ENCODE measurements at regions not wholly inside any gene's neighbourhood (a gene's known extent, or its start where the extent isn't known, plus 50 kb on each side); places are given as distances from the start of the nearest gene placed in this dataset.
"Not testable (repeated sequence)": the region's sequence is repeated elsewhere in the genome, so short reads cannot be mapped to it uniquely, and the experiment has no call there.

DNA sequence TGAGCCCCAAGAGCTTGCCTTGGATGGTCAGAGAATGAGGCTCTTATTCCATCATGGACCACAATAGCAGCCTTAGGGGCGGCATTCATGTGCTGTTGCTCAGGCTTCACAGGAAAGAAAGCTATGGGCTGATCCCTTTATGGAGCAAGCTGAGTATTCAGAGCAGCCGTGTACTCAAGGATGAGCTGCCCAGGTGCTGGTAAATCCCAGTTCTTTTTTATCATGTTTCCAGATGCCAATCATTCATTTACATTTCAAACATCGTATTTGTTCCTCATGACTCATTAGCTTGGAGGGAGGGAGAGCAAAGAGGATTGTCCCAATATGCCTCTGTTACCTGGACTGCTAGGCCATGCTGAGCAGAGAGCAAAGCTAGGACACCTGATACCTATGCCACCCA is 475.7 kb downstream of the SHISA9 start:
- DNase-seq (ENCODE audit: low read depth): no peak

DNA sequence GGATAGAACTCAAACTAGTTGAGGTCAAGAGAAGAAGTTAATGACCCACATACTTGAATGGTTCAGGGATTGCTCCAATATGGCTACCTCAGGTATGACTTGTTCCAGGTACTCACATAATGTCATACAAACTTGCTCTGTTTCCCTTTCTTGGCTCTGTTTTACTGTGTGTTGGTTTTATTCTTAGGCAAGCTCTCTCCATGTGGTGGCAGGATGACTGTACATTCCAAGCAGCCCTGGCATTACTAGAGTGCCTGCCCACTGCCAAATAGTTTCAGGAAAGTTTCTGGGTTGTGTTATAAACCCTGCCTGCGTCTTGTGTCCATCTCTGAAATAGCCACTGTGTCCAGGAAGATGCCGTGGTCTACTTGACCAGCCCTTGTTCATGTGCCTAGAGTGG is 476.8 kb downstream of the SHISA9 start:
- DNase-seq (ENCODE audit: low read depth): no peak
- in situ Hi-C loops (cut with HindIII; ENCODE audit: low sequenced_read_pairs): no loop called here
- TF ChIP-seq, protein P1, sequence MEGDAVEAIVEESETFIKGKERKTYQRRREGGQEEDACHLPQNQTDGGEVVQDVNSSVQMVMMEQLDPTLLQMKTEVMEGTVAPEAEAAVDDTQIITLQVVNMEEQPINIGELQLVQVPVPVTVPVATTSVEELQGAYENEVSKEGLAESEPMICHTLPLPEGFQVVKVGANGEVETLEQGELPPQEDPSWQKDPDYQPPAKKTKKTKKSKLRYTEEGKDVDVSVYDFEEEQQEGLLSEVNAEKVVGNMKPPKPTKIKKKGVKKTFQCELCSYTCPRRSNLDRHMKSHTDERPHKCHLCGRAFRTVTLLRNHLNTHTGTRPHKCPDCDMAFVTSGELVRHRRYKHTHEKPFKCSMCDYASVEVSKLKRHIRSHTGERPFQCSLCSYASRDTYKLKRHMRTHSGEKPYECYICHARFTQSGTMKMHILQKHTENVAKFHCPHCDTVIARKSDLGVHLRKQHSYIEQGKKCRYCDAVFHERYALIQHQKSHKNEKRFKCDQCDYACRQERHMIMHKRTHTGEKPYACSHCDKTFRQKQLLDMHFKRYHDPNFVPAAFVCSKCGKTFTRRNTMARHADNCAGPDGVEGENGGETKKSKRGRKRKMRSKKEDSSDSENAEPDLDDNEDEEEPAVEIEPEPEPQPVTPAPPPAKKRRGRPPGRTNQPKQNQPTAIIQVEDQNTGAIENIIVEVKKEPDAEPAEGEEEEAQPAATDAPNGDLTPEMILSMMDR (IDR thresholded peaks at IDR 0.05; ENCODE audit: low read depth, low read length, missing control alignments): no peak
- no peak overlapping the region for H3K4me3 ChIP-seq (ENCODE audit: low read depth, low read length)

More for the DNA sequence above, 475.7 kb downstream of the SHISA9 start:
- in situ Hi-C loops (cut with HindIII; ENCODE audit: low sequenced_read_pairs): no loop called here
- no peak overlapping the region for H3K4me3 ChIP-seq (ENCODE audit: low read depth, low read length)
- TF ChIP-seq, protein P1 (IDR thresholded peaks at IDR 0.05; ENCODE audit: low read depth, low read length, missing control alignments): no peak

DNA sequence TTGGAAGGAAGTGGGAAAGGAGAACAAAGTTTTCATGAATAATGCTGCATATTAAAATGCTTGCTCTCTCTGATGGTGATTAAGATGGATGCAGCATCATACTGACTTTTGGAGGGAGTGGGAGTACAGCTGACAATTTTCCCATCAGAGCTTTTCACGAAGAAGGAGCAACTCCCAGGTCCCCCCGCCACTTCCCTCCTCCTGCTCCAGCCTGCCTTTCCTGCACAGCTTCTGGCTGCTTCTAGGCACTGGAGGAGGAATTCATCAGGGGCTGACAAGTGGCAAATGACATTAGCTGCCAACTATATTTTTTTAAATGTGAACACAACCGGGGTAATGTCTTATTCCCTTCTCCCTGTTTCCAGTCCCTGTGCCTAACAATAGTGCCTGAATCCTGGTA is 477.9 kb downstream of the SHISA9 start:
- TF ChIP-seq, protein P1 (IDR thresholded peaks at IDR 0.05; ENCODE audit: low read depth, low read length, missing control alignments): no peak
- in situ Hi-C loops (cut with HindIII; ENCODE audit: low sequenced_read_pairs): no loop called here
- no peak for DNase-seq (ENCODE audit: low read depth)
- H3K4me3 ChIP-seq (ENCODE audit: low read depth, low read length): no peak overlapping the region

DNA sequence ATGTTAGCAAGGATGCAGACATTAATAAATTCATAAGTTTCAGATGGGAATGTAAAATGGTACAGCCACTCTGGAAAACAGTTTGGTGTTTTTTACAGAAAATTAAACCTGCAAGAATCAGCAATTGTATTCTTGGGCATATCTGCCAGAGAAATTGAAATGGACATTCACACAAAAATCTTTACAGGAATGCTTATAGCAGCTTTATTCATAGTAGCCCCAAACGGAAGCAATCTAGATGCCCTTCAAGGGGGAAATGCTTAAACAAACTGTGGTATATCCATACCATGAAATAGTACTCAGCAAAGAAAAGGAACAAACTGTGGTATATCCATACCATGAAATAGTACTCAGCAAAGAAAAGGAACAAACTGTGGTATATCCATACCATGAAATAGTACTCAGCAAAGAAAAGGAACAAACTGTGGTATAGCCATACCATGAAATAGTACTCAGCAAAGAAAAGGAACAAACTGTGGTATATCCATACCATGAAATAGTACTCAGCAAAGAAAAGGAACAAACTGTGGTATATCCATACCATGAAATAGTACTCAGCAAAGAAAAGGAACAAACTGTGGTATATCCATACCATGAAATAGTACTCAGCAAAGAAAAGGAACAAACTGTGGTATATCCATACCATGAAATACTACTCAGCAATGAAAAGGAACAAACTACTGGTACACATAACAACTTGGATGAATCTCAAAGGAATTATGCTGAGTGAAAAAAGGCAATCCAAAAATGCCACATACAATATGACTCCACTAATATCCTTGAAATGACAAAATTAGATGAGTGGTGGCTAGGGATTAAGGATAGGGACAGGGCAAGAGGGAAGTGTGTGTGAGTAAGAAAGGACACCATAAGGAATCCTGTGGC is 484.0 kb downstream of the SHISA9 start:
- H3K4me3 ChIP-seq (ENCODE audit: low read depth, low read length); DNase-seq (ENCODE audit: low read depth); in situ Hi-C loops (cut with HindIII; ENCODE audit: low sequenced_read_pairs): not testable (repeated sequence)

DNA sequence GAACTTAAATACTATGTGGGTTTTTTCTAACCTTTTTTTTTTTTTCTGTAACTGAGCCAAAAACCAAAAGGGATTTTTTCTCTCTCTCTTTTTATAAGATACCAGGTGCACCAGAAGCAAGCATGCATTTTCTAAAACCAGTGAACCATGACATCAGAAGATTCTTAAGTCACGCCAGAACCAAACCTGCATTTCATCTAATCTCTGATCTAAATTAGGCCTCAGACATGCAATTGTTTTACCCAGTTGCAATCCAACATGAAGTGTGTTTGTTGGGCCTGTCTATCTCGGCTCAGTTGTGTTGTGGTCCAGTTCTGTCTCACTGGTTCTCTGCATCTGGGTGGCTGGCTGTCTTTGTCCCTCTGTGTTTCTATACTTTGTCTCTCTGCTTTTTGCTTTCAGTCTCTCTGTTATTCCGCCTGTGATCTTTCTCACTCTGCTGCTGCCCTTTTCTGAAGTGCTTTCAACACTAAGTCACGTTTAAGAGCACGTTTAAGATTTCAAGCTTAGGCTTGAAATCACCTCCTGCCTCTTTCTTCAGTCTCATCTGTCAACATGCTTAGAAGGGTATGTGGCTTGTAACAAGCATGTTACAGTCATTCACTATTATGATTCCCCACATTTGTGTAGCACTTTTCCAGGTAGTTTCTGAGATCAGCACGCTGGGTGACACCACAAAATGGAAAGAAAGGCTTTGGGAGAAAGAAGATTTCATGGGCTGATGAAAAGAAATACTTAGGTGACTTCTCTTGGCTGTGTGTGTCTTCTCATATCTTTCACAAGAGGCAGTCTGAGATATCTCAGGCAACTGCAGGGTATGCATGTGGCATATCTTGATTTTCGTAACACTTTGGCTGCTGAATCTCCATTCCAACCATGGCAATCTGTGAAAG is 488.9 kb downstream of the SHISA9 start:
- no peak overlapping the region for H3K4me3 ChIP-seq (ENCODE audit: low read depth, low read length)
- no peak for DNase-seq (ENCODE audit: low read depth)
- TF ChIP-seq, protein P1 (IDR thresholded peaks at IDR 0.05; ENCODE audit: low read depth, low read length, missing control alignments): no peak
- in situ Hi-C loops (cut with HindIII; ENCODE audit: low sequenced_read_pairs): no loop called here

DNA sequence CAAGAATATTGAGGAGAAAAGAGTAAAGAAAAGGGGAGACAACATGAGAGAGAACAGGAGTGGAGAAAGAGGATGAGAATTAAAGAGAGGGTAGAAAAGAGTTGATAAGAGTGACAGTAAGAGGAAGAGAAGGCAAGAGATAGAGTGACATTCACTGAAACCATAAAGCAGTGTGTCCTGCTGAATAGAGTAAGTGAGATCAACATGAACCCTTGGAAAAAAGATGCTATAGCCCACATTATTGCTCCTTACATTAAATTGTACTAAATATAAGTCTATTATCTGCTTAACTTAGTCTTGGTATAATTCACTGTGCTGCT is 489.5 kb downstream of the SHISA9 start:
- TF ChIP-seq, protein P1 (IDR thresholded peaks at IDR 0.05; ENCODE audit: low read depth, low read length, missing control alignments): no peak
- in situ Hi-C loops (cut with HindIII; ENCODE audit: low sequenced_read_pairs): no loop called here

DNA sequence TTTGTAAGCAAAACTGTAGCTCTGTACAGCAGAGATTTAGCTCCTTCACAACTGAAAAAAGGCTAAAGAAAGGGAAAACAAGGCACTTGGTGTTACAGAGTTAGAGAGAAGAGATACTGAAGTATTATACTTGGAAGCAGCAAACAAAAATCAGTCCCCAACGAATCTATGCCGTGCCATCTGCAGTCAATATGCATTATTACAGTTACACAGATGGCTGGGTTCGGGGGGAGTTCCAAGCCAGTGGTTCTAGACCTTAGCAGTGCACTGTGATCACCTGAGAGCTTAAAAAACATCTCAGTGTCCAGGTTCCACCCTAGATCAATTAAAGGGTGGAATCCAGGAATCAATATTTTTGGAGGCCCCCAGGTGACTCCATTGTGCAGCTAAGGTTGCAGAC is 489.9 kb downstream of the SHISA9 start:
- in situ Hi-C loops (cut with HindIII; ENCODE audit: low sequenced_read_pairs): no loop called here
- H3K4me3 ChIP-seq (ENCODE audit: low read depth, low read length): no peak overlapping the region
- DNase-seq (ENCODE audit: low read depth): no peak
- TF ChIP-seq, protein P1 (IDR thresholded peaks at IDR 0.05; ENCODE audit: low read depth, low read length, missing control alignments): no peak

More for the DNA sequence above, 489.5 kb downstream of the SHISA9 start:
- no peak for DNase-seq (ENCODE audit: low read depth)
- H3K4me3 ChIP-seq (ENCODE audit: low read depth, low read length): no peak overlapping the region
